ENCODE measurements at regions not wholly inside any gene's neighbourhood (a gene's known extent, or its start where the extent isn't known, plus 50 kb on each side); places are given as distances from the start of the nearest gene placed in this dataset.

DNA sequence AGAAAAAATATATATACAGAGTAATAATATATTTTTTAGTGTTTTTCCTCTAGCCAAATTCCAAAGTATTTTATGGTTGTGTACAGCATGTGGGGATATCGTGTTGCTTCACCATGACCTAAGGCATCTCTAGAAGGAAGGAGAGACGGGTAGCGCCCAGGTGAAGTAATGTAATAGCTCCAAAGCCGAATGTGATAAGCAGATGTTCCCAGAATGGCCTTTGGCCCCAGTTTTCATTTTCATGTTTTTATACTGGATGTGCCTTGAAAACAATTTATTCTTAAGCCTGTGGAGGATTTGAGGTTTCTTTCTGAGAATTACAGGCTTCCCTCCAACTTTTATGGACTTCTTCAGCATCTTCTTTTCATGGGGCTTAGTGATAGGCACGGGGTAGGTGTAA, 587.9 kb upstream of the KIRREL3 start:
- ATAC-seq: no peak
- TF ChIP-seq, protein P1, sequence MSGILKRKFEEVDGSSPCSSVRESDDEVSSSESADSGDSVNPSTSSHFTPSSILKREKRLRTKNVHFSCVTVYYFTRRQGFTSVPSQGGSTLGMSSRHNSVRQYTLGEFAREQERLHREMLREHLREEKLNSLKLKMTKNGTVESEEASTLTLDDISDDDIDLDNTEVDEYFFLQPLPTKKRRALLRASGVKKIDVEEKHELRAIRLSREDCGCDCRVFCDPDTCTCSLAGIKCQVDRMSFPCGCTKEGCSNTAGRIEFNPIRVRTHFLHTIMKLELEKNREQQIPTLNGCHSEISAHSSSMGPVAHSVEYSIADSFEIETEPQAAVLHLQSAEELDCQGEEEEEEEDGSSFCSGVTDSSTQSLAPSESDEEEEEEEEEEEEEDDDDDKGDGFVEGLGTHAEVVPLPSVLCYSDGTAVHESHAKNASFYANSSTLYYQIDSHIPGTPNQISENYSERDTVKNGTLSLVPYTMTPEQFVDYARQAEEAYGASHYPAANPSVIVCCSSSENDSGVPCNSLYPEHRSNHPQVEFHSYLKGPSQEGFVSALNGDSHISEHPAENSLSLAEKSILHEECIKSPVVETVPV (CRISPR knock-in tag; IDR thresholded peaks at IDR 0.05): no peak
- TF ChIP-seq, protein P2, sequence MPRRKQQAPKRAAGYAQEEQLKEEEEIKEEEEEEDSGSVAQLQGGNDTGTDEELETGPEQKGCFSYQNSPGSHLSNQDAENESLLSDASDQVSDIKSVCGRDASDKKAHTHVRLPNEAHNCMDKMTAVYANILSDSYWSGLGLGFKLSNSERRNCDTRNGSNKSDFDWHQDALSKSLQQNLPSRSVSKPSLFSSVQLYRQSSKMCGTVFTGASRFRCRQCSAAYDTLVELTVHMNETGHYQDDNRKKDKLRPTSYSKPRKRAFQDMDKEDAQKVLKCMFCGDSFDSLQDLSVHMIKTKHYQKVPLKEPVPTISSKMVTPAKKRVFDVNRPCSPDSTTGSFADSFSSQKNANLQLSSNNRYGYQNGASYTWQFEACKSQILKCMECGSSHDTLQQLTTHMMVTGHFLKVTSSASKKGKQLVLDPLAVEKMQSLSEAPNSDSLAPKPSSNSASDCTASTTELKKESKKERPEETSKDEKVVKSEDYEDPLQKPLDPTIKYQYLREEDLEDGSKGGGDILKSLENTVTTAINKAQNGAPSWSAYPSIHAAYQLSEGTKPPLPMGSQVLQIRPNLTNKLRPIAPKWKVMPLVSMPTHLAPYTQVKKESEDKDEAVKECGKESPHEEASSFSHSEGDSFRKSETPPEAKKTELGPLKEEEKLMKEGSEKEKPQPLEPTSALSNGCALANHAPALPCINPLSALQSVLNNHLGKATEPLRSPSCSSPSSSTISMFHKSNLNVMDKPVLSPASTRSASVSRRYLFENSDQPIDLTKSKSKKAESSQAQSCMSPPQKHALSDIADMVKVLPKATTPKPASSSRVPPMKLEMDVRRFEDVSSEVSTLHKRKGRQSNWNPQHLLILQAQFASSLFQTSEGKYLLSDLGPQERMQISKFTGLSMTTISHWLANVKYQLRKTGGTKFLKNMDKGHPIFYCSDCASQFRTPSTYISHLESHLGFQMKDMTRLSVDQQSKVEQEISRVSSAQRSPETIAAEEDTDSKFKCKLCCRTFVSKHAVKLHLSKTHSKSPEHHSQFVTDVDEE (CRISPR knock-in tag; IDR thresholded peaks at IDR 0.05): no peak
- TF ChIP-seq ZNF70 (CRISPR knock-in tag; IDR thresholded peaks at IDR 0.05): no peak
- TF ChIP-seq, protein P3, sequence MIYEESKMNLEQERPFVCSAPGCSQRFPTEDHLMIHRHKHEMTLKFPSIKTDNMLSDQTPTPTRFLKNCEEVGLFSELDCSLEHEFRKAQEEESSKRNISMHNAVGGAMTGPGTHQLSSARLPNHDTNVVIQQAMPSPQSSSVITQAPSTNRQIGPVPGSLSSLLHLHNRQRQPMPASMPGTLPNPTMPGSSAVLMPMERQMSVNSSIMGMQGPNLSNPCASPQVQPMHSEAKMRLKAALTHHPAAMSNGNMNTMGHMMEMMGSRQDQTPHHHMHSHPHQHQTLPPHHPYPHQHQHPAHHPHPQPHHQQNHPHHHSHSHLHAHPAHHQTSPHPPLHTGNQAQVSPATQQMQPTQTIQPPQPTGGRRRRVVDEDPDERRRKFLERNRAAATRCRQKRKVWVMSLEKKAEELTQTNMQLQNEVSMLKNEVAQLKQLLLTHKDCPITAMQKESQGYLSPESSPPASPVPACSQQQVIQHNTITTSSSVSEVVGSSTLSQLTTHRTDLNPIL (CRISPR knock-in tag; IDR thresholded peaks at IDR 0.05; ENCODE audit: low read depth): no peak
- TF ChIP-seq OSR1 (CRISPR knock-in tag; IDR thresholded peaks at IDR 0.05): no peak
- no peak for TF ChIP-seq SNAI2 (CRISPR knock-in tag; IDR thresholded peaks at IDR 0.05)
- TF ChIP-seq ZC3H10 (CRISPR knock-in tag; IDR thresholded peaks at IDR 0.05): no peak
- TF ChIP-seq CSDC2 (CRISPR knock-in tag; IDR thresholded peaks at IDR 0.05): no peak
- TF ChIP-seq, protein P4, sequence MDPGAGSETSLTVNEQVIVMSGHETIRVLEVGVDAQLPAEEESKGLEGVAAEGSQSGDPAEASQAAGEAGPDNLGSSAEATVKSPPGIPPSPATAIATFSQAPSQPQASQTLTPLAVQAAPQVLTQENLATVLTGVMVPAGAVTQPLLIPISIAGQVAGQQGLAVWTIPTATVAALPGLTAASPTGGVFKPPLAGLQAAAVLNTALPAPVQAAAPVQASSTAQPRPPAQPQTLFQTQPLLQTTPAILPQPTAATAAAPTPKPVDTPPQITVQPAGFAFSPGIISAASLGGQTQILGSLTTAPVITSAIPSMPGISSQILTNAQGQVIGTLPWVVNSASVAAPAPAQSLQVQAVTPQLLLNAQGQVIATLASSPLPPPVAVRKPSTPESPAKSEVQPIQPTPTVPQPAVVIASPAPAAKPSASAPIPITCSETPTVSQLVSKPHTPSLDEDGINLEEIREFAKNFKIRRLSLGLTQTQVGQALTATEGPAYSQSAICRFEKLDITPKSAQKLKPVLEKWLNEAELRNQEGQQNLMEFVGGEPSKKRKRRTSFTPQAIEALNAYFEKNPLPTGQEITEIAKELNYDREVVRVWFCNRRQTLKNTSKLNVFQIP (CRISPR knock-in tag; IDR thresholded peaks at IDR 0.05; ENCODE audit: borderline replicate concordance, low read depth): no peak
- no peak for TF ChIP-seq TOX (CRISPR knock-in tag; IDR thresholded peaks at IDR 0.05; ENCODE audit: borderline replicate concordance)

- no peak for ATAC-seq
- TF ChIP-seq, protein P2 (CRISPR knock-in tag; IDR thresholded peaks at IDR 0.05): peak; percentile 27; the same call in 1 of the 2 replicates
- TF ChIP-seq, protein P3 (CRISPR knock-in tag; IDR thresholded peaks at IDR 0.05; ENCODE audit: low read depth): no peak
These were observed 586.9 kb upstream of the KIRREL3 start for GRCh38 chr11:127587511-127587910.

GRCh38 chr11:127576210-127576609, 575.6 kb upstream of the KIRREL3 start:
- no peak for ATAC-seq
- TF ChIP-seq GLIS3 (CRISPR knock-in tag; IDR thresholded peaks at IDR 0.05): no peak
- TF ChIP-seq, protein P1 (CRISPR knock-in tag; IDR thresholded peaks at IDR 0.05): no peak
- TF ChIP-seq PPARA (CRISPR knock-in tag; IDR thresholded peaks at IDR 0.05; ENCODE audit: borderline replicate concordance): no peak
- TF ChIP-seq ZFP3 (CRISPR knock-in tag; IDR thresholded peaks at IDR 0.05): no peak
- no peak for TF ChIP-seq TOX (CRISPR knock-in tag; IDR thresholded peaks at IDR 0.05; ENCODE audit: borderline replicate concordance)
- no peak for TF ChIP-seq ARNTL (CRISPR knock-in tag; IDR thresholded peaks at IDR 0.05; ENCODE audit: borderline replicate concordance, low read depth)
- TF ChIP-seq ZFP30 (CRISPR knock-in tag; IDR thresholded peaks at IDR 0.05): no peak
- no peak for TF ChIP-seq BACH2 (CRISPR knock-in tag; IDR thresholded peaks at IDR 0.05; ENCODE audit: borderline replicate concordance)
- TF ChIP-seq, protein P4 (CRISPR knock-in tag; IDR thresholded peaks at IDR 0.05; ENCODE audit: borderline replicate concordance, low read depth): no peak
- TF ChIP-seq CSDC2 (CRISPR knock-in tag; IDR thresholded peaks at IDR 0.05): no peak
- no peak for TF ChIP-seq ZNF70 (CRISPR knock-in tag; IDR thresholded peaks at IDR 0.05)
- no peak for TF ChIP-seq ISL1 (CRISPR knock-in tag; IDR thresholded peaks at IDR 0.05)
- TF ChIP-seq SNAI2 (CRISPR knock-in tag; IDR thresholded peaks at IDR 0.05): no peak
- TF ChIP-seq, protein P3 (CRISPR knock-in tag; IDR thresholded peaks at IDR 0.05; ENCODE audit: low read depth): no peak
